ENCODE measurements at regions not wholly inside any gene's neighbourhood (a gene's known extent, or its start where the extent isn't known, plus 50 kb on each side); places are given as distances from the start of the nearest gene placed in this dataset.

- no peak for DNase-seq
Measured at GRCh38 chr13:31442571-31442970, 242.8 kb downstream of the B3GLCT start.

GRCh38 chr13:31444266-31444856, 244.6 kb downstream of the B3GLCT start:
- no peak for DNase-seq

GRCh38 chr13:31452525-31452924, 252.8 kb downstream of the B3GLCT start:
- no peak for DNase-seq

- no peak for DNase-seq
Measured at GRCh38 chr13:31455581-31455980, 255.8 kb downstream of the B3GLCT start.

GRCh38 chr13:31456056-31456455, 256.3 kb downstream of the B3GLCT start:
- no peak for DNase-seq

GRCh38 chr13:31460061-31460460, 260.3 kb downstream of the B3GLCT start:
- no peak for DNase-seq

GRCh38 chr13:31461923-31462322, 262.1 kb downstream of the B3GLCT start:
- no peak for DNase-seq

- no peak for DNase-seq
Measured at GRCh38 chr13:31462766-31463165, 263.0 kb downstream of the B3GLCT start.

GRCh38 chr13:31468114-31468902, 268.5 kb downstream of the B3GLCT start:
- DNase-seq: no peak

GRCh38 chr13:31469377-31469776, 269.6 kb downstream of the B3GLCT start:
- DNase-seq: no peak

- DNase-seq: no peak
Measured at GRCh38 chr13:31476266-31476665, 263.1 kb upstream of the RXFP2 start.

GRCh38 chr13:31476753-31477152, 262.6 kb upstream of the RXFP2 start:
- DNase-seq: no peak

- no peak for DNase-seq
Measured at GRCh38 chr13:31477961-31478360, 261.4 kb upstream of the RXFP2 start.

GRCh38 chr13:31485183-31485582, 254.1 kb upstream of the RXFP2 start:
- peak in 1 of 2 experiments; percentile 78 for DNase-seq

GRCh38 chr13:31485651-31486051, 253.7 kb upstream of the RXFP2 start:
- peak in 1 of 2 experiments; percentile 62 for DNase-seq

- DNase-seq: no peak
Measured at GRCh38 chr13:31495336-31495735, 244.0 kb upstream of the RXFP2 start.

GRCh38 chr13:31499274-31499673, 240.1 kb upstream of the RXFP2 start:
- DNase-seq: no peak

GRCh38 chr13:31503626-31504025, 235.7 kb upstream of the RXFP2 start:
- DNase-seq: no peak

GRCh38 chr13:31504918-31505317, 234.4 kb upstream of the RXFP2 start:
- no peak for DNase-seq

GRCh38 chr13:31512331-31512730, 227.0 kb upstream of the RXFP2 start:
- no peak for DNase-seq

GRCh38 chr13:31514932-31515331, 224.4 kb upstream of the RXFP2 start:
- DNase-seq: no peak

- DNase-seq: no peak
Measured at GRCh38 chr13:31515427-31515826, 223.9 kb upstream of the RXFP2 start.

GRCh38 chr13:31517599-31517998, 221.7 kb upstream of the RXFP2 start:
- no peak for DNase-seq

GRCh38 chr13:31518645-31519044, 220.7 kb upstream of the RXFP2 start:
- DNase-seq: no peak

- DNase-seq: no peak
Measured at GRCh38 chr13:31521435-31521834, 217.9 kb upstream of the RXFP2 start.
